ENCODE measurements at regions not wholly inside any gene's neighbourhood (a gene's known extent, or its start where the extent isn't known, plus 50 kb on each side); places are given as distances from the start of the nearest gene placed in this dataset.

DNA sequence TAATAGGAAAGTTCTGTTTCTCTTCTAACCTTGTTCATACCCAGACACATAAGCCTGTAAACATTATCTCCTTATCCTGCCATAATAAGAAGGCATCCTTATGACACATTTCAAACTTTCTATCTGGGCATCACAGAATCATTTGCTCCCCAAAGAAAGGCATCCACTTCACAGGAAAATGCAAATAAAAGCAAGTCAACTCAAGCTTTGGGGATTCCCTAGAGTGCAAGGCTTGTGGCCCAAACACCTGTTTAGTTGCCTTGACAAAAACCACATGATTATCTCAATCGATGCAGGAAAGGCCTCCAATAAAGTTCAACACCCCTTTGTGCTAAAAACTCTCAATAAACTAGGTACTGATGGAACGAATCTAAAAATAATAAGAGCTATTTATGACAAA, 195.7 kb upstream of the GALNT5 start:
- no peaks in the 10 kb centered on the region for H3K9me3 ChIP-seq (replicated peaks; ENCODE audit: control insufficient read depth, insufficient read depth, low read length)
- DNase-seq (ENCODE audit: low read depth, low spot score) (no peak), FAIRE-seq (no peak)
- H3K27me3 ChIP-seq (ENCODE audit: control insufficient read depth in 2 of 2, insufficient read depth in 2 of 2, low read length in 2 of 2), result peaks cover 0 to 3% of the 10 kb centered on the region in 2 experiments
- POLR2A ChIA-PET, result no interaction called here
- no peak overlapping the region for H3K27ac ChIP-seq (ENCODE audit: insufficient read depth, low read depth, low read length)
- H3K9ac ChIP-seq (replicated peaks; ENCODE audit: extremely low read depth, insufficient read depth, low read length), result no peak overlapping the region
- H4K20me1 ChIP-seq (replicated peaks; ENCODE audit: control insufficient read depth, extremely low read depth, insufficient read depth, low read length), result no peaks in the 10 kb centered on the region
- peaks cover 2% of the 10 kb centered on the region for H3K4me1 ChIP-seq (ENCODE audit: control insufficient read depth, extremely low read depth, insufficient read depth, low read length)
- no peak overlapping the region for H3K4me3 ChIP-seq (replicated peaks in 1 of 3; ENCODE audit: insufficient read depth in 1 of 3, low read depth in 1 of 3, low read length in 3 of 3)
- no TSS peak for BruUV-seq (replicated peaks)
- no peaks in the 10 kb centered on the region for H3K36me3 ChIP-seq (ENCODE audit: control insufficient read depth in 2 of 2, extremely low read depth in 1 of 2, insufficient read depth in 2 of 2, low read length in 2 of 2)
- no peak overlapping the region for H3K4me2 ChIP-seq (ENCODE audit: insufficient read depth, low read length)
- intact Hi-C loops (cut with micrococcal nuclease) (no loop called here), dilution Hi-C loops (cut with MboI; ENCODE audit: extremely low pct_ligation_motif_present, low sequenced_read_pairs) (no loop called here)
- CTCF ChIA-PET, result no interaction called here
- TF ChIP-seq GATA2 (IDR thresholded peaks at IDR 0.05; ENCODE audit: insufficient read depth, insufficient read length, low read depth, low read length) (no peak), EZH2 (IDR thresholded peaks at IDR 0.05; ENCODE audit: borderline replicate concordance, low read depth, low read length, severe bottlenecking) (no peak), JUN (IDR thresholded peaks at IDR 0.05; ENCODE audit: borderline replicate concordance, insufficient read depth, insufficient read length, low read depth) (no peak), FOS (IDR thresholded peaks at IDR 0.05; ENCODE audit: borderline replicate concordance, insufficient read depth, low read length) (no peak), POLR2AphosphoS5 (IDR thresholded peaks at IDR 0.05; ENCODE audit: insufficient read depth, low read depth, low read length) (no peak)
- TF ChIP-seq, protein P1, sequence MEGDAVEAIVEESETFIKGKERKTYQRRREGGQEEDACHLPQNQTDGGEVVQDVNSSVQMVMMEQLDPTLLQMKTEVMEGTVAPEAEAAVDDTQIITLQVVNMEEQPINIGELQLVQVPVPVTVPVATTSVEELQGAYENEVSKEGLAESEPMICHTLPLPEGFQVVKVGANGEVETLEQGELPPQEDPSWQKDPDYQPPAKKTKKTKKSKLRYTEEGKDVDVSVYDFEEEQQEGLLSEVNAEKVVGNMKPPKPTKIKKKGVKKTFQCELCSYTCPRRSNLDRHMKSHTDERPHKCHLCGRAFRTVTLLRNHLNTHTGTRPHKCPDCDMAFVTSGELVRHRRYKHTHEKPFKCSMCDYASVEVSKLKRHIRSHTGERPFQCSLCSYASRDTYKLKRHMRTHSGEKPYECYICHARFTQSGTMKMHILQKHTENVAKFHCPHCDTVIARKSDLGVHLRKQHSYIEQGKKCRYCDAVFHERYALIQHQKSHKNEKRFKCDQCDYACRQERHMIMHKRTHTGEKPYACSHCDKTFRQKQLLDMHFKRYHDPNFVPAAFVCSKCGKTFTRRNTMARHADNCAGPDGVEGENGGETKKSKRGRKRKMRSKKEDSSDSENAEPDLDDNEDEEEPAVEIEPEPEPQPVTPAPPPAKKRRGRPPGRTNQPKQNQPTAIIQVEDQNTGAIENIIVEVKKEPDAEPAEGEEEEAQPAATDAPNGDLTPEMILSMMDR (IDR thresholded peaks at IDR 0.05; ENCODE audit: extremely low read depth in 1 of 2, insufficient read depth in 1 of 2, low read depth in 1 of 2, low read length in 2 of 2), result no peak
- TF ChIP-seq, protein P2, sequence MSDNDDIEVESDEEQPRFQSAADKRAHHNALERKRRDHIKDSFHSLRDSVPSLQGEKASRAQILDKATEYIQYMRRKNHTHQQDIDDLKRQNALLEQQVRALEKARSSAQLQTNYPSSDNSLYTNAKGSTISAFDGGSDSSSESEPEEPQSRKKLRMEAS (IDR thresholded peaks at IDR 0.05; ENCODE audit: insufficient read depth, insufficient read length), result no peak
- no peaks in the 10 kb centered on the region for H3K79me2 ChIP-seq (ENCODE audit: control insufficient read depth, insufficient read depth, low read length)
- no peak overlapping the region for H2AFZ ChIP-seq (ENCODE audit: low read depth, low read length)
- H3K9me1 ChIP-seq (replicated peaks; ENCODE audit: control insufficient read depth, extremely low read depth, insufficient read depth, low read length), result no peaks in the 10 kb centered on the region

Measured in endothelial cell of umbilical vein (primary cell).